ENCODE measurements at regions not wholly inside any gene's neighbourhood (a gene's known extent, or its start where the extent isn't known, plus 50 kb on each side); places are given as distances from the start of the nearest gene placed in this dataset.

DNA sequence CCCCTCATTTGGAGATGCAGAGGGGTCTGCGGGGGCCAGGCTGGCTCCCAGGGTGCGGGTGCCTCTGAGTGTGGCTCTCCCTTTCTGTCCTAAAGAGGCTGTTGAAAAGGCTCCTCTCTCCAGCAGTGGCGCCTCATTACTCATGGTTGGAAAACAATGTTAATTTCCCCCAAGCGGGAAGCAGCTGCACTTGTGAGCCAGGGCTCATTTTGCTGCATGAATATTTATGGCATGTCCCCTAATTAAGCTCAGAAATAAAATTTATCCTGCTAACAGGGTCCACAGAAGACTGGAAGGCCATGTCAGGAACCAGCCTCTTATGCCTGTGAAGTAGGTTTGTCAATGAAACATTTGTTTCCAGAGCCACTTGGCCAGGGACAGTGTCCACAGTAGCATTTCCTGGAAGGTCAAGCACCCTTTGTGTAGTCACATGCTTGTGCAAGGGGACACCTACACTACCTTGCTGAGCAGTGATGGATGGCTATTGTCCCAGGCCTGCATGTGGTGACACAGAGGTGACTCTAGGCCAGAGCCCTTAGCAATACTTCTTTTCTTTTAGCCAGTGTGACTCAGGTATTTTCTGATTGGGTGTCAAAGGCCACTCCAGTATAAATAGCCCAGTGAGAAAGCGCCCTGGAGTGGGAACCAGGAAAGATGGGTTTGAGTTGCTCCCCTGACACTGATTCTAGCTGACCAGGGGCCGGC, 259.0 kb downstream of the FOXD2 start:
- TF ChIP-seq, protein P1, sequence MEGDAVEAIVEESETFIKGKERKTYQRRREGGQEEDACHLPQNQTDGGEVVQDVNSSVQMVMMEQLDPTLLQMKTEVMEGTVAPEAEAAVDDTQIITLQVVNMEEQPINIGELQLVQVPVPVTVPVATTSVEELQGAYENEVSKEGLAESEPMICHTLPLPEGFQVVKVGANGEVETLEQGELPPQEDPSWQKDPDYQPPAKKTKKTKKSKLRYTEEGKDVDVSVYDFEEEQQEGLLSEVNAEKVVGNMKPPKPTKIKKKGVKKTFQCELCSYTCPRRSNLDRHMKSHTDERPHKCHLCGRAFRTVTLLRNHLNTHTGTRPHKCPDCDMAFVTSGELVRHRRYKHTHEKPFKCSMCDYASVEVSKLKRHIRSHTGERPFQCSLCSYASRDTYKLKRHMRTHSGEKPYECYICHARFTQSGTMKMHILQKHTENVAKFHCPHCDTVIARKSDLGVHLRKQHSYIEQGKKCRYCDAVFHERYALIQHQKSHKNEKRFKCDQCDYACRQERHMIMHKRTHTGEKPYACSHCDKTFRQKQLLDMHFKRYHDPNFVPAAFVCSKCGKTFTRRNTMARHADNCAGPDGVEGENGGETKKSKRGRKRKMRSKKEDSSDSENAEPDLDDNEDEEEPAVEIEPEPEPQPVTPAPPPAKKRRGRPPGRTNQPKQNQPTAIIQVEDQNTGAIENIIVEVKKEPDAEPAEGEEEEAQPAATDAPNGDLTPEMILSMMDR (IDR thresholded peaks at IDR 0.05 in 4 of 5, conservative IDR thresholded peaks at IDR 0.05 in 1 of 5), result no peak
- TF ChIP-seq POLR2A (IDR thresholded peaks at IDR 0.05), result no peak
